ACC112 (cell line): ENCODE measurements at regions not wholly inside any gene's neighbourhood (a gene's known extent, or its start where the extent isn't known, plus 50 kb on each side); places are given as distances from the start of the nearest gene placed in this dataset.

Experiments
- H2AFZ ChIP-seq: fragments of 200-600 bp; sonication (generic); one replicate; pipeline ENCODE4 v1.6.0; 2017; ENCODE audit warnings: antibody characterized with exemption, low read length; ENCODE audit not compliant: unreplicated experiment
- H3K27ac ChIP-seq: fragments of 200-600 bp; sonication (generic); 2 replicates; pipeline ENCODE4 v1.5.1; 2014; ENCODE audit warnings: low read depth, mild to moderate bottlenecking, antibody characterized with exemption, low read length, moderate library complexity
- H3K27me3 ChIP-seq: fragments of 200-600 bp; sonication (generic); 2 replicates; pipeline ENCODE4 v1.6.1; 2014; ENCODE audit warnings: mild to moderate bottlenecking, antibody characterized with exemption, low read length, moderate library complexity, mixed read lengths; ENCODE audit not compliant: insufficient read depth
- H3K36me3 ChIP-seq: fragments of 200-600 bp; sonication (generic); 2 replicates; pipeline ENCODE4 v1.6.1; 2016; ENCODE audit warnings: mild to moderate bottlenecking, antibody characterized with exemption, low read length, moderate library complexity, mixed read lengths; ENCODE audit not compliant: insufficient read depth
- H3K4me1 ChIP-seq: fragments of 200-600 bp; sonication (generic); one replicate; pipeline ENCODE4 v1.6.1; 2016; ENCODE audit warnings: low read length, mixed read lengths; ENCODE audit not compliant: insufficient read depth, unreplicated experiment, control insufficient read depth
- H3K4me3 ChIP-seq: fragments of 200-600 bp; sonication (generic); 2 replicates; pipeline ENCODE4 v1.5.1; 2014; ENCODE audit warnings: mild to moderate bottlenecking, low read depth, low read length
- H3K79me2 ChIP-seq: fragments of 200-600 bp; sonication (generic); one replicate; pipeline ENCODE4 v1.6.0; 2016; ENCODE audit warnings: low read length; ENCODE audit not compliant: control insufficient read depth, unreplicated experiment, insufficient read depth

GRCh38 chr14:76599559-76600287, 161.5 kb upstream of the VASH1 start:
- H3K4me1 ChIP-seq = no peaks in the 10 kb centered on the region
- no peaks in the 10 kb centered on the region for H3K79me2 ChIP-seq
- H3K4me3 ChIP-seq = no peak overlapping the region
- no peak overlapping the region for H2AFZ ChIP-seq
- H3K27ac ChIP-seq = no peak overlapping the region
- H3K36me3 ChIP-seq = no peaks in the 10 kb centered on the region
- peaks cover 14% of the 10 kb centered on the region; the same call in 1 of the 2 replicates for H3K27me3 ChIP-seq

GRCh38 chr14:76603713-76604112, 157.6 kb upstream of the VASH1 start:
- peaks cover 30% of the 10 kb centered on the region for H3K27me3 ChIP-seq
- no peaks in the 10 kb centered on the region for H3K36me3 ChIP-seq
- H3K79me2 ChIP-seq = no peaks in the 10 kb centered on the region
- no peak overlapping the region for H3K27ac ChIP-seq
- no peak overlapping the region for H2AFZ ChIP-seq
- no peak overlapping the region for H3K4me3 ChIP-seq
- no peaks in the 10 kb centered on the region for H3K4me1 ChIP-seq

- Histone ChIP-seq H3K4me3 (no peak overlapping the region), H3K4me1 (no peaks in the 10 kb centered on the region), H3K79me2 (no peaks in the 10 kb centered on the region), H2AFZ (no peak overlapping the region), H3K36me3 (no peaks in the 10 kb centered on the region), H3K27ac (no peak overlapping the region), H3K27me3 (peaks cover 21% of the 10 kb centered on the region)
Measured at GRCh38 chr14:76607510-76607909, 153.8 kb upstream of the VASH1 start.

GRCh38 chr14:76612654-76613053, 148.6 kb upstream of the VASH1 start:
- Histone ChIP-seq H3K79me2 (no peaks in the 10 kb centered on the region), H3K4me3 (no peak overlapping the region), H3K27ac (no peak overlapping the region), H3K36me3 (no peaks in the 10 kb centered on the region), H3K4me1 (no peaks in the 10 kb centered on the region), H2AFZ (no peak overlapping the region), H3K27me3 (peaks cover 16% of the 10 kb centered on the region)

GRCh38 chr14:76613616-76614015, 147.7 kb upstream of the VASH1 start:
- Histone ChIP-seq H2AFZ (no peak overlapping the region), H3K4me3 (no peak overlapping the region), H3K4me1 (no peaks in the 10 kb centered on the region), H3K36me3 (no peaks in the 10 kb centered on the region), H3K79me2 (no peaks in the 10 kb centered on the region), H3K27ac (no peak overlapping the region), H3K27me3 (peaks cover 16% of the 10 kb centered on the region)

GRCh38 chr14:76615331-76615730, 145.9 kb upstream of the VASH1 start:
- no peaks in the 10 kb centered on the region for H3K79me2 ChIP-seq
- H3K36me3 ChIP-seq = no peaks in the 10 kb centered on the region
- no peak overlapping the region for H3K27ac ChIP-seq
- H3K4me3 ChIP-seq = no peak overlapping the region
- no peaks in the 10 kb centered on the region for H3K4me1 ChIP-seq
- H2AFZ ChIP-seq = no peak overlapping the region
- peaks cover 16% of the 10 kb centered on the region for H3K27me3 ChIP-seq

- Histone ChIP-seq H3K4me1 (no peaks in the 10 kb centered on the region), H2AFZ (no peak overlapping the region)
Measured at GRCh38 chr14:76617440-76617839, 143.8 kb upstream of the VASH1 start.

GRCh38 chr14:76636602-76637001, 124.7 kb upstream of the VASH1 start:
- H3K27me3 ChIP-seq = peaks cover 41% of the 10 kb centered on the region
- no peaks in the 10 kb centered on the region for H3K36me3 ChIP-seq
- no peak overlapping the region for H3K4me3 ChIP-seq
- H3K27ac ChIP-seq = no peak overlapping the region
- no peaks in the 10 kb centered on the region for H3K79me2 ChIP-seq
- H2AFZ ChIP-seq = no peak overlapping the region
- H3K4me1 ChIP-seq = no peaks in the 10 kb centered on the region

More at GRCh38 chr14:76617440-76617839, 143.8 kb upstream of the VASH1 start:
- H3K79me2 ChIP-seq = no peaks in the 10 kb centered on the region
- peaks cover 18% of the 10 kb centered on the region; the same call in 1 of the 2 replicates for H3K27me3 ChIP-seq
- H3K36me3 ChIP-seq = no peaks in the 10 kb centered on the region
- no peak overlapping the region for H3K27ac ChIP-seq
- H3K4me3 ChIP-seq = no peak overlapping the region

GRCh38 chr14:76638841-76639240, 122.4 kb upstream of the VASH1 start:
- Histone ChIP-seq H3K27ac (no peak overlapping the region), H3K36me3 (no peaks in the 10 kb centered on the region), H3K4me1 (no peaks in the 10 kb centered on the region), H3K79me2 (no peaks in the 10 kb centered on the region), H3K4me3 (no peak overlapping the region), H2AFZ (no peak overlapping the region), H3K27me3 (peaks cover 54% of the 10 kb centered on the region)

- Histone ChIP-seq H3K79me2 (no peaks in the 10 kb centered on the region), H2AFZ (no peak overlapping the region), H3K36me3 (no peaks in the 10 kb centered on the region)
Measured at GRCh38 chr14:76639606-76640229, 121.5 kb upstream of the VASH1 start.

GRCh38 chr14:76640923-76641395, 120.3 kb upstream of the VASH1 start:
- no peaks in the 10 kb centered on the region for H3K4me1 ChIP-seq

More at GRCh38 chr14:76639606-76640229, 121.5 kb upstream of the VASH1 start:
- Histone ChIP-seq H3K27ac (no peak overlapping the region), H3K4me1 (no peaks in the 10 kb centered on the region), H3K4me3 (no peak overlapping the region), H3K27me3 (peaks cover 57% of the 10 kb centered on the region)

More at GRCh38 chr14:76640923-76641395, 120.3 kb upstream of the VASH1 start:
- H2AFZ ChIP-seq = no peak overlapping the region
- no peaks in the 10 kb centered on the region for H3K36me3 ChIP-seq
- no peaks in the 10 kb centered on the region for H3K79me2 ChIP-seq
- H3K4me3 ChIP-seq = no peak overlapping the region
- H3K27me3 ChIP-seq = peaks cover 55% of the 10 kb centered on the region
- H3K27ac ChIP-seq = no peak overlapping the region
